ENCODE measurements at regions not wholly inside any gene's neighbourhood (a gene's known extent, or its start where the extent isn't known, plus 50 kb on each side); places are given as distances from the start of the nearest gene placed in this dataset.

GRCh38 chr9:107739601-107740082 is 250.1 kb upstream of the KLF4 start:
- ATAC-seq = peak in 1 of 4 donors; percentile 11
- H3K27me3 ChIP-seq = no peaks in the 10 kb centered on the region

GRCh38 chr9:107738789-107739188 is 249.2 kb upstream of the KLF4 start:
- H3K4me3 ChIP-seq = no peak overlapping the region
- peaks cover 0 to 13% (median 3%) of the 10 kb centered on the region in 4 donors for H3K4me1 ChIP-seq
- DNase-seq = no peak
- H3K9me3 ChIP-seq = no peaks in the 10 kb centered on the region
- ATAC-seq = peak in 1 of 4 donors; percentile 45
- no peaks in the 10 kb centered on the region for H3K27me3 ChIP-seq
- TF ChIP-seq POLR2A (IDR thresholded peaks at IDR 0.05) (no peak), CTCF (IDR thresholded peaks at IDR 0.05) (no peak)
- intact Hi-C loops (cut with DNase I) = no loop called here
- WGBS (ENCODE audit: insufficient coverage, low coverage, low lambda C conversion rate, missing lambda C conversion rate) = 100% methylated on average over 1 of the region's 2 CpGs
- H3K36me3 ChIP-seq = no peaks in the 10 kb centered on the region
- H3K27ac ChIP-seq = no peak overlapping the region

More at GRCh38 chr9:107739601-107740082, 250.1 kb upstream of the KLF4 start:
- DNase-seq = no peak
- no peaks in the 10 kb centered on the region for H3K36me3 ChIP-seq
- H3K27ac ChIP-seq = no peak overlapping the region
- TF ChIP-seq CTCF (IDR thresholded peaks at IDR 0.05) (no peak), POLR2A (IDR thresholded peaks at IDR 0.05) (no peak)
- no peak overlapping the region for H3K4me3 ChIP-seq
- intact Hi-C loops (cut with DNase I) = no loop called here
- WGBS (ENCODE audit: insufficient coverage, low coverage, low lambda C conversion rate, missing lambda C conversion rate) = no CpG with 5 or more reads among the region's 12 CpGs
- H3K9me3 ChIP-seq = no peaks in the 10 kb centered on the region
- peaks cover 0 to 7% (median 0%) of the 10 kb centered on the region in 4 donors for H3K4me1 ChIP-seq

GRCh38 chr9:107737987-107738743 is 248.6 kb upstream of the KLF4 start:
- Histone ChIP-seq H3K4me1 (peaks cover 0 to 19% (median 3%) of the 10 kb centered on the region in 4 donors), H3K9me3 (no peaks in the 10 kb centered on the region), H3K36me3 (no peaks in the 10 kb centered on the region), H3K27ac (no peak overlapping the region), H3K4me3 (no peak overlapping the region), H3K27me3 (no peaks in the 10 kb centered on the region)
- no peak for TF ChIP-seq CTCF (IDR thresholded peaks at IDR 0.05)
- TF ChIP-seq POLR2A (IDR thresholded peaks at IDR 0.05) = no peak
- no peak for DNase-seq
- WGBS (ENCODE audit: insufficient coverage, low coverage, low lambda C conversion rate, missing lambda C conversion rate) = 40% methylated on average over 8 of the region's 17 CpGs
- intact Hi-C loops (cut with DNase I) = no loop called here
- ATAC-seq = peak in 3 of 4 donors; percentile 8 to 28 (median 22)

- Histone ChIP-seq H3K27ac (no peak overlapping the region), H3K4me1 (peaks cover 0 to 25% (median 3%) of the 10 kb centered on the region in 4 donors), H3K36me3 (no peaks in the 10 kb centered on the region), H3K4me3 (no peak overlapping the region), H3K27me3 (no peaks in the 10 kb centered on the region), H3K9me3 (no peaks in the 10 kb centered on the region)
- intact Hi-C loops (cut with DNase I) = no loop called here
- ATAC-seq (no peak), DNase-seq (no peak)
- TF ChIP-seq CTCF (IDR thresholded peaks at IDR 0.05) (no peak), POLR2A (IDR thresholded peaks at IDR 0.05) (no peak)
- 84% methylated on average over 4 of the region's 5 CpGs for WGBS (ENCODE audit: insufficient coverage, low coverage, low lambda C conversion rate, missing lambda C conversion rate)
Measured at GRCh38 chr9:107737610-107737986, 248.0 kb upstream of the KLF4 start.

All from right lobe of liver (tissue), 6 donors.